Nephron progenitor cell (in vitro differentiated cells): ENCODE measurements at regions not wholly inside any gene's neighbourhood (a gene's known extent, or its start where the extent isn't known, plus 50 kb on each side); places are given as distances from the start of the nearest gene placed in this dataset.

Experiments used
- DNase-seq: peaks from one replicate; pipeline ENCODE4 v3.0.0; 2021
- H3K27ac Mint-ChIP-seq: 2 replicates; pipeline ENCODE4 v1.8.0; 2021; ENCODE audit warnings: mild to moderate bottlenecking, moderate library complexity, mixed read lengths
- H3K27me3 Mint-ChIP-seq: 2 replicates; pipeline ENCODE4 v1.8.0; 2021; ENCODE audit warnings: mild to moderate bottlenecking, low read depth, mixed read lengths; ENCODE audit not compliant: poor library complexity
- H3K36me3 Mint-ChIP-seq: 2 replicates; pipeline ENCODE4 v1.8.0; 2021; ENCODE audit warnings: low read depth, mixed read lengths
- H3K4me1 Mint-ChIP-seq: 2 replicates; pipeline ENCODE4 v1.8.0; 2021; ENCODE audit warnings: mixed read lengths
- H3K4me3 Mint-ChIP-seq: 2 replicates; pipeline ENCODE4 v1.8.0; 2021; ENCODE audit warnings: mild to moderate bottlenecking, moderate library complexity, mixed read lengths
- H3K9me3 Mint-ChIP-seq: 2 replicates; pipeline ENCODE4 v1.8.0; 2021; ENCODE audit warnings: mild to moderate bottlenecking, moderate library complexity, mixed read lengths
- CTCF ChIP-seq: fragments of 200-600 bp; sonication (generic); IDR thresholded peaks from 2 replicates; pipeline ENCODE4 v1.5.0; 2021; ENCODE audit warnings: antibody characterized with exemption

GRCh38 chr20:21628800-21629199, 76.7 kb upstream of the PAX1 start:
- no peak overlapping the region for H3K4me3 Mint-ChIP-seq
- no peaks in the 10 kb centered on the region for H3K4me1 Mint-ChIP-seq
- no peak overlapping the region for H3K27ac Mint-ChIP-seq
- H3K36me3 Mint-ChIP-seq = no peaks in the 10 kb centered on the region
- DNase-seq = no peak
- peaks cover 5% of the 10 kb centered on the region for H3K9me3 Mint-ChIP-seq
- H3K27me3 Mint-ChIP-seq = peaks cover 55% of the 10 kb centered on the region
- TF ChIP-seq CTCF = no peak

GRCh38 chr20:21623781-21624094, 81.7 kb upstream of the PAX1 start:
- TF ChIP-seq CTCF = no peak
- Mint-ChIP-seq H3K27ac (no peak overlapping the region), H3K27me3 (peaks cover 67% of the 10 kb centered on the region), H3K36me3 (no peaks in the 10 kb centered on the region), H3K4me3 (no peak overlapping the region), H3K9me3 (peaks cover 5% of the 10 kb centered on the region), H3K4me1 (no peaks in the 10 kb centered on the region)
- DNase-seq = no peak

- H3K4me1 Mint-ChIP-seq = no peaks in the 10 kb centered on the region
- no peak overlapping the region for H3K4me3 Mint-ChIP-seq
- DNase-seq = no peak
- H3K36me3 Mint-ChIP-seq = no peaks in the 10 kb centered on the region
- H3K27me3 Mint-ChIP-seq = peaks cover 65% of the 10 kb centered on the region
- no peak for TF ChIP-seq CTCF
- H3K27ac Mint-ChIP-seq = no peak overlapping the region
- H3K9me3 Mint-ChIP-seq = peaks cover 5% of the 10 kb centered on the region
Measured at GRCh38 chr20:21623074-21623780, 82.2 kb upstream of the PAX1 start.

GRCh38 chr20:21622097-21622857, 83.2 kb upstream of the PAX1 start:
- Mint-ChIP-seq H3K27ac (no peak overlapping the region), H3K27me3 (peaks cover 63% of the 10 kb centered on the region), H3K4me1 (no peaks in the 10 kb centered on the region), H3K36me3 (no peaks in the 10 kb centered on the region), H3K4me3 (no peak overlapping the region), H3K9me3 (peaks cover 5% of the 10 kb centered on the region)
- TF ChIP-seq CTCF = no peak
- no peak for DNase-seq

GRCh38 chr20:21618759-21619416, 86.6 kb upstream of the PAX1 start:
- H3K4me3 Mint-ChIP-seq = no peak overlapping the region
- no peaks in the 10 kb centered on the region for H3K9me3 Mint-ChIP-seq
- H3K4me1 Mint-ChIP-seq = no peaks in the 10 kb centered on the region
- no peaks in the 10 kb centered on the region for H3K36me3 Mint-ChIP-seq
- TF ChIP-seq CTCF = no peak
- no peak overlapping the region for H3K27ac Mint-ChIP-seq
- peaks cover 71% of the 10 kb centered on the region for H3K27me3 Mint-ChIP-seq
- no peak for DNase-seq
